ENCODE measurements at regions not wholly inside any gene's neighbourhood (a gene's known extent, or its start where the extent isn't known, plus 50 kb on each side); places are given as distances from the start of the nearest gene placed in this dataset.

- no peak for TF ChIP-seq ZNF138 (tag by site-specific recombination; IDR thresholded peaks at IDR 0.05; ENCODE audit: borderline replicate concordance)
- no peak for TF ChIP-seq ZFP41 (tag by site-specific recombination; IDR thresholded peaks at IDR 0.05; ENCODE audit: borderline replicate concordance)
- no peak for TF ChIP-seq CTCF (tag by site-specific recombination; IDR thresholded peaks at IDR 0.05)
- no peak for TF ChIP-seq ZNF830 (tag by site-specific recombination; IDR thresholded peaks at IDR 0.05; ENCODE audit: low read depth)
- TF ChIP-seq ZNF121 (tag by site-specific recombination; IDR thresholded peaks at IDR 0.05): no peak
- TF ChIP-seq PATZ1 (tag by site-specific recombination; IDR thresholded peaks at IDR 0.05): no peak
- no peak for TF ChIP-seq ZNF473 (tag by site-specific recombination; IDR thresholded peaks at IDR 0.05)
These were observed 53.6 kb upstream of the SNTG2 start for GRCh38 chr2:897091-897490.
